NT2/D1 (cell line): ENCODE measurements at regions not wholly inside any gene's neighbourhood (a gene's known extent, or its start where the extent isn't known, plus 50 kb on each side); places are given as distances from the start of the nearest gene placed in this dataset.

ENCODE experiments used
- SUZ12 ChIP-seq: IDR thresholded peaks from 2 replicates; pipeline ENCODE4 v1.6.1; 2011; ENCODE audit not compliant: insufficient read length, insufficient read depth; ENCODE audit errors: extremely low read depth
- YY1 ChIP-seq: IDR thresholded peaks from 2 replicates; pipeline ENCODE4 v1.6.1; 2011; ENCODE audit not compliant: insufficient read length, insufficient read depth
- ZNF274 ChIP-seq: IDR thresholded peaks from 2 replicates; pipeline ENCODE4 v1.6.1; 2011; ENCODE audit warnings: mild to moderate bottlenecking, low read depth, low read length

GRCh38 chr13:109419896-109420295 lies 366.5 kb downstream of the IRS2 start:
- no peak for TF ChIP-seq YY1
- TF ChIP-seq SUZ12 = no peak
- TF ChIP-seq ZNF274 = no peak
